WTC11 (cell line): ENCODE measurements at regions not wholly inside any gene's neighbourhood (a gene's known extent, or its start where the extent isn't known, plus 50 kb on each side); places are given as distances from the start of the nearest gene placed in this dataset.

ENCODE experiments used
- CBFB ChIP-seq: sonication (generic); formaldehyde crosslinking; IDR thresholded peaks from 2 replicates; pipeline ENCODE4 v1.8.1; 2022; ENCODE audit warnings: mild to moderate bottlenecking, low read depth, missing genetic modification reagents
- ESRRA ChIP-seq: sonication (generic); formaldehyde crosslinking; IDR thresholded peaks from 2 replicates; pipeline ENCODE4 v1.8.1; 2022; ENCODE audit warnings: mild to moderate bottlenecking, missing genetic modification reagents, borderline replicate concordance
- FOXJ3 ChIP-seq: sonication (generic); formaldehyde crosslinking; IDR thresholded peaks from 2 replicates; pipeline ENCODE4 v1.9.0; 2021; ENCODE audit warnings: missing genetic modification reagents, mild to moderate bottlenecking, borderline replicate concordance
- NR3C1 ChIP-seq: sonication (generic); formaldehyde crosslinking; conservative IDR thresholded peaks from 2 replicates; pipeline ENCODE4 v1.8.1; 2023; ENCODE audit warnings: low read depth, mild to moderate bottlenecking, missing genetic modification reagents
- TEAD4 ChIP-seq: sonication (generic); formaldehyde crosslinking; IDR thresholded peaks from 2 replicates; pipeline ENCODE4 v1.8.0; 2022; ENCODE audit warnings: mild to moderate bottlenecking, missing genetic modification reagents
- TP53 ChIP-seq: sonication (generic); formaldehyde crosslinking; IDR thresholded peaks from 2 replicates; pipeline ENCODE4 v1.8.1; 2023; ENCODE audit warnings: mild to moderate bottlenecking, missing genetic modification reagents
- ZNF232 ChIP-seq: sonication (generic); formaldehyde crosslinking; IDR thresholded peaks from 2 replicates; pipeline ENCODE4 v1.8.0; 2022; ENCODE audit warnings: mild to moderate bottlenecking, missing genetic modification reagents
- TF ChIP-seq, protein P1 (sequence below): fragments of 200-600 bp; IDR thresholded peaks from 2 replicates; pipeline ENCODE4 v1.8.0; 2022; ENCODE audit warnings: antibody characterized with exemption
- TF ChIP-seq, protein P2 (sequence below): sonication (generic); formaldehyde crosslinking; conservative IDR thresholded peaks from 2 replicates; pipeline ENCODE4 v1.8.1; 2023; ENCODE audit warnings: mild to moderate bottlenecking, low read depth, missing genetic modification reagents, moderate library complexity
- TF ChIP-seq, protein P3 (sequence below): sonication (generic); formaldehyde crosslinking; IDR thresholded peaks from 2 replicates; pipeline ENCODE4 v1.8.0; 2022; ENCODE audit warnings: mild to moderate bottlenecking, missing genetic modification reagents
- TF ChIP-seq, protein P4 (sequence below): sonication (generic); formaldehyde crosslinking; conservative IDR thresholded peaks from 2 replicates; pipeline ENCODE4 v1.8.1; 2022; ENCODE audit warnings: mild to moderate bottlenecking, missing genetic modification reagents
- TF ChIP-seq, protein P5 (sequence below): sonication (generic); formaldehyde crosslinking; IDR thresholded peaks from 2 replicates; pipeline ENCODE4 v1.8.1; 2022; ENCODE audit warnings: mild to moderate bottlenecking, moderate library complexity, missing genetic modification reagents

DNA sequence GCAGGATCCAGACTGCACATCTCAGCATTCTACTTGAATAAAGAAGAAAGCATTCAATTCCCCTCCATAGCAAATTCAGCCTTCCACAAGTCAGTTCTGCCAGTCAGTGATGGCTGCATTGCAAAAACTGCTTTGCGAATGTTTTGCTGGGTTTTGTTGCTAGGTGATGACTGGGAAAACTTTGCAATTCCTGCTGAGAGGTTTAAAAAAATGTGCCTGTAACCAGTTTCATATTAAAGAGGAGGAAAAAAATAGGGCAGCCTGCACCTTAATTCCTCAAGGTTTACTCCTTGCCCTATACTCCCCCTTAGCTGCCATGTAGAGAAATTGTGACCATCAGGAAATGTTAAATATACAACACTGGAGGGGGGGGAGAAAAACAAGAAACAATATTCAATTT lies 225.6 kb upstream of the ATP11B start:
- TF ChIP-seq TP53 (CRISPR knock-in tag) (no peak), ZNF232 (no peak), ESRRA (CRISPR knock-in tag) (no peak), TEAD4 (CRISPR knock-in tag) (no peak), NR3C1 (CRISPR knock-in tag) (no peak), FOXJ3 (CRISPR knock-in tag) (no peak), CBFB (CRISPR knock-in tag) (no peak)
- TF ChIP-seq, protein P1, sequence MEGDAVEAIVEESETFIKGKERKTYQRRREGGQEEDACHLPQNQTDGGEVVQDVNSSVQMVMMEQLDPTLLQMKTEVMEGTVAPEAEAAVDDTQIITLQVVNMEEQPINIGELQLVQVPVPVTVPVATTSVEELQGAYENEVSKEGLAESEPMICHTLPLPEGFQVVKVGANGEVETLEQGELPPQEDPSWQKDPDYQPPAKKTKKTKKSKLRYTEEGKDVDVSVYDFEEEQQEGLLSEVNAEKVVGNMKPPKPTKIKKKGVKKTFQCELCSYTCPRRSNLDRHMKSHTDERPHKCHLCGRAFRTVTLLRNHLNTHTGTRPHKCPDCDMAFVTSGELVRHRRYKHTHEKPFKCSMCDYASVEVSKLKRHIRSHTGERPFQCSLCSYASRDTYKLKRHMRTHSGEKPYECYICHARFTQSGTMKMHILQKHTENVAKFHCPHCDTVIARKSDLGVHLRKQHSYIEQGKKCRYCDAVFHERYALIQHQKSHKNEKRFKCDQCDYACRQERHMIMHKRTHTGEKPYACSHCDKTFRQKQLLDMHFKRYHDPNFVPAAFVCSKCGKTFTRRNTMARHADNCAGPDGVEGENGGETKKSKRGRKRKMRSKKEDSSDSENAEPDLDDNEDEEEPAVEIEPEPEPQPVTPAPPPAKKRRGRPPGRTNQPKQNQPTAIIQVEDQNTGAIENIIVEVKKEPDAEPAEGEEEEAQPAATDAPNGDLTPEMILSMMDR, result no peak
- TF ChIP-seq, protein P2, sequence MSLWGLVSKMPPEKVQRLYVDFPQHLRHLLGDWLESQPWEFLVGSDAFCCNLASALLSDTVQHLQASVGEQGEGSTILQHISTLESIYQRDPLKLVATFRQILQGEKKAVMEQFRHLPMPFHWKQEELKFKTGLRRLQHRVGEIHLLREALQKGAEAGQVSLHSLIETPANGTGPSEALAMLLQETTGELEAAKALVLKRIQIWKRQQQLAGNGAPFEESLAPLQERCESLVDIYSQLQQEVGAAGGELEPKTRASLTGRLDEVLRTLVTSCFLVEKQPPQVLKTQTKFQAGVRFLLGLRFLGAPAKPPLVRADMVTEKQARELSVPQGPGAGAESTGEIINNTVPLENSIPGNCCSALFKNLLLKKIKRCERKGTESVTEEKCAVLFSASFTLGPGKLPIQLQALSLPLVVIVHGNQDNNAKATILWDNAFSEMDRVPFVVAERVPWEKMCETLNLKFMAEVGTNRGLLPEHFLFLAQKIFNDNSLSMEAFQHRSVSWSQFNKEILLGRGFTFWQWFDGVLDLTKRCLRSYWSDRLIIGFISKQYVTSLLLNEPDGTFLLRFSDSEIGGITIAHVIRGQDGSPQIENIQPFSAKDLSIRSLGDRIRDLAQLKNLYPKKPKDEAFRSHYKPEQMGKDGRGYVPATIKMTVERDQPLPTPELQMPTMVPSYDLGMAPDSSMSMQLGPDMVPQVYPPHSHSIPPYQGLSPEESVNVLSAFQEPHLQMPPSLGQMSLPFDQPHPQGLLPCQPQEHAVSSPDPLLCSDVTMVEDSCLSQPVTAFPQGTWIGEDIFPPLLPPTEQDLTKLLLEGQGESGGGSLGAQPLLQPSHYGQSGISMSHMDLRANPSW (CRISPR knock-in tag), result no peak
- TF ChIP-seq, protein P3, sequence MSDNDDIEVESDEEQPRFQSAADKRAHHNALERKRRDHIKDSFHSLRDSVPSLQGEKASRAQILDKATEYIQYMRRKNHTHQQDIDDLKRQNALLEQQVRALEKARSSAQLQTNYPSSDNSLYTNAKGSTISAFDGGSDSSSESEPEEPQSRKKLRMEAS (CRISPR knock-in tag), result no peak
- TF ChIP-seq, protein P4, sequence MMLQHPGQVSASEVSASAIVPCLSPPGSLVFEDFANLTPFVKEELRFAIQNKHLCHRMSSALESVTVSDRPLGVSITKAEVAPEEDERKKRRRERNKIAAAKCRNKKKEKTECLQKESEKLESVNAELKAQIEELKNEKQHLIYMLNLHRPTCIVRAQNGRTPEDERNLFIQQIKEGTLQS (CRISPR knock-in tag), result no peak
- TF ChIP-seq, protein P5, sequence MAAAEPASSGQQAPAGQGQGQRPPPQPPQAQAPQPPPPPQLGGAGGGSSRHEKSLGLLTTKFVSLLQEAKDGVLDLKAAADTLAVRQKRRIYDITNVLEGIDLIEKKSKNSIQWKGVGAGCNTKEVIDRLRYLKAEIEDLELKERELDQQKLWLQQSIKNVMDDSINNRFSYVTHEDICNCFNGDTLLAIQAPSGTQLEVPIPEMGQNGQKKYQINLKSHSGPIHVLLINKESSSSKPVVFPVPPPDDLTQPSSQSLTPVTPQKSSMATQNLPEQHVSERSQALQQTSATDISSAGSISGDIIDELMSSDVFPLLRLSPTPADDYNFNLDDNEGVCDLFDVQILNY, result no peak
